SIG-M5 treated with dmso at 0.1 percent for 504 hours (cell line): ENCODE measurements at regions not wholly inside any gene's neighbourhood (a gene's known extent, or its start where the extent isn't known, plus 50 kb on each side); places are given as distances from the start of the nearest gene placed in this dataset.
"Not testable (repeated sequence)": the region's sequence is repeated elsewhere in the genome, so short reads cannot be mapped to it uniquely, and the experiment has no call there.

ENCODE experiments used
- DNase-seq: peaks from one replicate; lab custom pipeline; 2025; ENCODE audit not compliant: unreplicated experiment; lab: John Stamatoyannopoulos, UW

DNA sequence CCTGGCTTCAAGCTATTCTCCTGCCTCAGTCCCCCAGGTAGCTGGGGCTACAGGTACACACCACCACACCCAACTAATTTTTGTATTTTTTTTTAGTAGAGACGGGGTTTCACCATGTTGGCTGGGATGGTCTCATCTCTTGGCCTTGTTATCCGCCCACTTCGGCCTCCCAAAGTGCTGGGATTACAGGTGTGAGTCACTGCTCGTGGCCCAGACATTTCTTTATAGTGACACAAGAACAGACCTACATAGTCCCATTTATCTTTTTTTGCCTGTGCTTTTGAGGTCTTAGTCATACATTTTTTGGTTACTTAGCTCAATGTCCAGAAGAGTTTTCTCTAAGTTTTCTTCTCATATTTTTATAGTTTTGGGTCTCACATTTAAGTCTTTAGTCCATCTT lies 247.4 kb downstream of the SYT10 start:
- DNase-seq, result no peak

DNA sequence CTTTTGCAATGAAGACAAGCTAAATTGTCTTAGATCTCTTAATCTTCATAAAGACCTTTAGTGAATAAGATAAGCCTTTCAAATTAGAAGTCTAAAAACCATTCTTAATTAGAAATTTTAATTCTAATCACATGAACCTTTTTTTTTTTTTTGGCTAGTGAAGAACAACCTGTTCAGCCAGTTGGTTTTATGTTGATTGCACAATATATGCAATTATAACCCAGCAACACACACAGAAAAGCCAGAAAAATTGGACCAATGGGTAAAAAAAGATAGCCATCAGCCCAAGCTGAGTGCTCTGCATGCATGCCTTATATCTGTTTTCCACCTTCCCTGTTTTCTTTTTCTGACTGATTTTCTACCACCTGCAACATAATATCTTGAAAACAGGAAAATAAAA lies 252.2 kb downstream of the SYT10 start:
- DNase-seq, result peak; percentile 12

DNA sequence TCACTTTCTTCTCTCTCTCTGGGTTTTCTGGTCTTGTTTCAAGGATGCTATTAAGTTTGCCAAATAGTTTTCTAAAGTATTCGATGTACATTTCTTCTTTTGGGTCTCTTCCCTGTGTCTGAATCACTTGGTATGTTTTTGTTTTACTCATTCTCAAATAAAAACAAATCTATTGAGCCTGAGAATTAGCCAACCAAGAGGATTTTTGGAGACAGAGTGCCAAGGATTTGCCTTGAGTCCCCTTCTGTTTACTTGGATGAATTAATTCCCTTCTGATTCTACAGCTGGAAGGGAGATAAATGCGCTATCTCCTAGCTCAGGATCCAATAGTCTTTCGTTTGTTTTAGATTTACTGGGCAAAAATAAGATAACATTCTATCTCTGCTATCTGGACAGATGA lies 255.5 kb downstream of the SYT10 start:
- no peak for DNase-seq

DNA sequence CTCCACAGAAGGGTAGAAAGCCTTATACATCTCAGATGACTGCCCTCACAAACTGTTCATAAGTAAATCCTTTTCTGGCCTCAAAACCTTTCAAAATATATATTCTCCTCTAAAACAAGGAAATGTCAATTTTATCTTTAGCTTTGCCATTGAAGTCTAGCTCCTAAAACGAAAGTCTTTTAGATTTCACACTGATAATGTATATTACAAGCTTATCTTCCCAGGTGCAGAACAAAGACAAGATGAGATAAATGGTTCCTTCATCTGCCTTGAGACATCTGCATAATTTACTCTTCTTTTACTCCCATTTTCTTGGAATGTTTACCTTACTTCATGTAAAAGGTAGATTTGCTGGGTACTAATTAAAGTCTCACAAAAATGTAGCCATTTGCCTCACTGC lies 257.1 kb downstream of the SYT10 start:
- no peak for DNase-seq

DNA sequence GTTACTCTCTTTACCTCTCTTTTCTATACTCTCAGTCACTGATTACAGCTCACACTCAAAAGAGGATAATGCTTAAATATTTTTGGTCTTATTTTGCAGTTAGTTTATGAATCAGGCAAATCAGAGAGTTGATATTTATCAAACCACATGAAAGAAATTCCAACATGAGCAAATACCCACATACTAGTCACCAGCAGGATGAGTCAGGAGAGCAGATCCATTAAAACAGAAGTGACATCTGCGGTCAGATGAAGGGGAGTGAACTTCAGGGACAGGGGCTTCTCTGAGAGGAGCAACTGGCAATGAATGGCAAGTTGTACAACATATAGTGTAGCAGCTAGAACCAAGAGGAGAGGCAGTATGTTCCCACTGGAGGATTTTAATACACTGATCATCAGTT lies 258.7 kb downstream of the SYT10 start:
- DNase-seq, result no peak

DNA sequence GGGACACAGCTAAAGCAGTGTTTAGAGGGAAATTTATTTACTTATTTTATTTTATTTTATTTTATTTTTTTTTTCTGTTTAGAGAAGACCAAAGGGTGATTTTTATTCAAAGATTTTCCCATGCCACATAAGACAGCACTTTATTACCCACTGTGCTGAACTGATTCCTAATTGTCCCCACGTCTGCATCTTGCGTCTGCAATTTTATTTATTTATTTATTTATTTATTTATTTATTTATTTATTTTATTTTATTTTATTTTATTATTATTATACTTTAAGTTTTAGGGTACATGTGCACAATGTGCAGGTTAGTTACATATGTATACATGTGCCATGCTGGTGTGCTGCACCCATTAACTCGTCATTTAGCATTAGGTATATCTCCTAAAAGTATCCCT lies 269.7 kb upstream of the PKP2 start:
- DNase-seq, result not testable (repeated sequence)

DNA sequence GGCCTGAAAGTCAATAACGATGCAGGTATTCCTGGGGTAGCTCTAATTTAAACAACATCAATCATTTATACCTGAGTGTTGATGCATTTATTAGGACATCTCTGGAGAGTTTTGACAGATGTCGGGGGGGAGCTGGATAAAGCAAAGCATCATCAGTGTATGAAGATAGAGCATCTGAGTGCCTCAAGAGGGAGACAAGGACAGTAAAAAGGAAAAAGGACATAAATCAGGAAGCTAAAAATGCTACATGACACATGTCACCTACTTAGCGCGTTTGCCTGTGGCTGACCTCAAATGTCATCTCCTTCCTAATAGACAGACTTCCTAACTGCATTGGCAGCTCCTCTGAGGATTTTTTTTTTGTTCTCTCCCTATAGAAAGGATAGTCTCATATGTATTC lies 259.5 kb upstream of the PKP2 start:
- no peak for DNase-seq

DNA sequence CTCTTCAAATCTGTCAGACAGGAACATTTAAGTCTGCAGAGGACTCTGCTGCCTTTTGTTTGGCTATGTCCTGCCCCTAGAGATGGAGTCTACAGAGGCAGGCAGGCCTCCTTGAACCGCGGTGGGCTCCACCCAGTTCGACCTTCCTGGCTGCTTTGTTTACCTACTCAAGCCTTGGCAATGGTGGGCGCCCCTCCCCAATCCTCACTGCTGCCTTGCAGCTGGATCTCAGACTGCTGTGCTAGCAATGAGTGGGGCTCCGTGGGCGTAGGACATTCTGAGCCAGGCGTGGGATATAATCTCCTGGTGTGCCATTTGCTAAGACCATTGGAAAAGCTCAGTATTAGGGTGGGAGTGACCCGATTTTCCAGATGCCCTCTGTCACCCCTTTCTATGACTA lies 250.7 kb upstream of the PKP2 start:
- DNase-seq, result not testable (repeated sequence)

DNA sequence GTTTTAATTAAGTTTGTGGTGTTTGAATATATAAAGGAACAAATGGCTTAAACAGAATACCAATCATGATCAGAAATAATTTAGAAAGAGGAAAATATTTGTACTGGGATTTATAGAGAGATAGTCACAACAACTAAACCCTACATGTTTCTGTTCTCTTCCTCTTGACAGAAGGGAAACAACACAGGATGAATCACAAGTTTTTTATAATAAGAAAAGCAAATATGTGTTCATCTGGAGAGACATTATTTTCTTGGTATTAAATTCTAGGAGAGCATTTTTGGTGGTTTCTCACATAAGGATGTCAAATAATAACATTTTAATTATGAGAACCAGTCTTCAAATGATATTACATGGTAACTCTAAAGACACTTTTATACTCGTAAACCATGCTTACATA lies 232.9 kb upstream of the PKP2 start:
- no peak for DNase-seq

DNA sequence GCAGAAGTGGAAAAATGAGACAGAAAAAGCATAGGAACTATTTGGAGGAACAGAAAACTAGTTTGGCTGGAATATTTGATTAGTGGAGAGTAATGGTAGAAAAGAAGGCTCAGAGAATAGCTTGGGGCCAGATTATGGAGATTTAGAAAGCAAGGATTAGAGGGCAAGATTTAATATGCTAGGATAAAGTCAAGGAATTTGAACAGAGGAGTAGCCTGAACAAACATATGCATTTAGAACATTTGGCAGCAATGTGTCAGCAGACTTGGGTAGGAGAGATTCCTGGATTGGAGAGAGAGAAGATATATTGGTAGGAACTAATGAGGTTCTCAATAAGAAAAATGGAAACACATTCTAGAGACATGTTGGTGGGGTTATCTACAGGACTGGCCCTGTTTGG lies 229.2 kb upstream of the PKP2 start:
- no peak for DNase-seq

DNA sequence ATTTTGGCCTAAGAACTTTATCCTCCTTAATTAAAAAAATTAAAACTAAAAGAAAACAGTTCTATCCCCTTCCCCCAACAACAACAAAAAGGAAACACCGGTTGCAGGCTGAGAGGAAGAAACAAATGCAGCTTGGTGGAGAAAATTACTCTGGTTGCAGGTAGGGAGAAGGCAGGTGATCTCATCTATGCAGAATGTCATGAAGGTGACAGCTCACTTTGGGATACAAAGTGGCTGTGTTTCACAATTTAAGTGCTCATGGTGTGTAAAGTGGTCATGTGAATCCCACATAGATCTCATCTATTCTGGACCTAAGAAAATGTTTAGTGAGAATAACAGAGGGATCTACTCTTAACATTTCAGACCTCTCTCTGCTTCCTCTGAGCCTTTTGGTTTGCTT lies 219.7 kb upstream of the PKP2 start:
- DNase-seq, result no peak

DNA sequence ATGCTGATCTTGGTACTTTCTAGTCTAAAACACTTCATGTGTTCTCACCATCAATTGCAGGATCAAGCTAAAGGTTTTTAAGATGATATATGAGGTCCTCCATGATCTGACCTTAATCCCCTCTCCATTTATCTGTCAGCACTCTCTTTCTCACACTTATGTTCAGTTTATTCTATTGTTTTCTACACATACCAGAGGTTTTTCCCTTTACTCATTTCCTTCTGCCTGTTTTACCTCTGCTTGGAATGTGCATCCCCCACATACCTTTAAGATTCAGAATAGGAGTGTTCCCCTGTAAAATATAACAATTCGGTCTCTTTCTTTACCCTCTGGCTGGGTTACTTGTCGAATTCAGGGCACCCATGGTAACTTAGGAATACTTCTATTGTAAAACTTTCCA lies 219.1 kb upstream of the PKP2 start:
- no peak for DNase-seq

DNA sequence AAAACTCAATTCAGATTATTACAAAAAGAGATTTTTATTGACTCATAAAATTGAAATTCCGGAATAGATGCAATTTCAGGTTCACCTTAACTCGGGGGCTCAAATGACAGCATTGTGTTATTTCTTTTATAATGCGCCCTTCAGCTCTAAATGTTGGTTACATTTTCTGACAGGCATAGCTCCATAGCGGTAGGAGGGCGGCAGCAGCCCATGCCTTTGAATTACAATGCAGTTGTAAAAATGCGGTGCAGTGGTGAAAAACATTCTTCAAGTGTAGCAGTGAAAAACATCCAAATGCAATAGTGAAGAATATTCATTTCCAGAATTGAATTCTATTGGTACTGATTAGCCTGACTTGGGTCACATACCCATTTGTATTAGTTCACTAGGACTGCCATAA lies 215.3 kb upstream of the PKP2 start:
- DNase-seq, result no peak

DNA sequence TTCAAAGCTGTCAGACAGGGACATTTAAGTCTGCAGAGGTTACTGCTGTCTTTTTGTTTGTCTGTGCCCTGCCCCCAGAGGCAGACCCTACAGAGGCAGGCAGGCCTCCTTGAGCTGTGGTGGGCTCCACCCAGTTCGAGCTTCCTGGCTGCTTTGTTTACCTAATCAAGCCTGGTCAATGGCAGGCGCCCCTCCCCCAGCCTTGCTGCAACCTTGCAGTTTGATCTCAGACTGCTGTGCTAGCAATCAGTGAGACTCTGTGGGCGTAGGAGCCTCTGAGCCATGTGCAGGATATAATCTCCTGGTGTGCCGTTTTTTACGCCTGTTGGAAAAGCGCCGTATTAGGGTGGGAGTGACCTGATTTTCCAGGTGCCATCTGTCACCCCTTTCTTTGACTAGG lies 211.2 kb upstream of the PKP2 start:
- DNase-seq, result not testable (repeated sequence)

DNA sequence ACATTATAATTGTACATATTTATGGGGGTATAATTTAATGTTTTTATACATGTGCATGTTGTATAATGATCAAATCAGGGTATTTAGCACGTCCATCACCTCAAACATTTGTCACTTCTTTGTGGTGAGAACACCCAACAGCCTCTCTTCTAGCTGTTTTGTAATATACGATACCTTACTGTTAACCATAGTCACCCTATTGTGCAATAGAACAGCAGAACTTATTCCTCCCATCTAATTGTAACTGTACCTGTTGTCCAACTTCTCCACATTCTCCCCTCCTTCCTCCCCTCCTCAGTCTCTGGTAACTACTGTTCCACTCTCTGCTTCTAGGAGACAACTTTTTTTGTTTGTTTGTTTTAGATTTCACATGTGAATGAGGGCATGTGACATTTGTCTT lies 197.0 kb upstream of the PKP2 start:
- peak; percentile 29 for DNase-seq

DNA sequence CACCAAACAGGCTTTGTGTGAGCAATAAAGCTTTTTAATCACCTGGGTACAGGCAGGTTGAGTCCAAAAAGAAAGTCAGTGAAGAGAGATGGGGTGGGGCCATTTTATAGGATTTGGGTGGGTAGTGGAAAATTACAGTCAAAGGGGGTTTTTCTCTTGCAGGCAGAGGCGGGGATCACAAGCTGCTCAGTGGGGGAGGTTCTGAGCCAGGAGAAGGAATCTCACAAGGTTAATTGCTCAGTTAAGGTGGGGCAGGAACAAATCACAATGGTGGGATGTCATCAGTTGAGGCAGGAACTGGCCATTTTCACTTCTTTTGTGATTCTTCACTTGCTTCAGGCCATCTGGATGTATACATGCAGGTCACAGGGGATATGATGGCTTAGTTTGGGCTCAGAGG lies 191.3 kb upstream of the PKP2 start:
- not testable (repeated sequence) for DNase-seq

DNA sequence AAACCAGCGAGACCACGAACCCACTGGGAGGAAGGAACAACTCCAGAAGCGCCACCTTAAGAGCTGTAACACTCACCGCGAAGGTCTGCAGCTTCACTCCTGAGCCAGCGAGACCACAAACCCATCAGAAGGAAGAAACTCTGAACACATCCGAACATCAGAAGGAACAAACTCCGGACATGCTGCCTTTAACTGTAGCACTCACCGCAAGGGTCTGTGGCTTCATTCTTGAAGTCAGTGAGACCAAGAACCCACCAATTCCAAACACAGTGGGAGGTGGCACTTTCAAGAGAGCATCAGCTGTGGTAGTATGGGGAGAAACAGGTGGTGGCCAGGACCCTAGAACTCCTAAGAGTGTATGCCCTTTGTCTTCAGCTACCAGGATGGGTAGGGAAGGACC lies 179.8 kb upstream of the PKP2 start:
- DNase-seq, result not testable (repeated sequence)

DNA sequence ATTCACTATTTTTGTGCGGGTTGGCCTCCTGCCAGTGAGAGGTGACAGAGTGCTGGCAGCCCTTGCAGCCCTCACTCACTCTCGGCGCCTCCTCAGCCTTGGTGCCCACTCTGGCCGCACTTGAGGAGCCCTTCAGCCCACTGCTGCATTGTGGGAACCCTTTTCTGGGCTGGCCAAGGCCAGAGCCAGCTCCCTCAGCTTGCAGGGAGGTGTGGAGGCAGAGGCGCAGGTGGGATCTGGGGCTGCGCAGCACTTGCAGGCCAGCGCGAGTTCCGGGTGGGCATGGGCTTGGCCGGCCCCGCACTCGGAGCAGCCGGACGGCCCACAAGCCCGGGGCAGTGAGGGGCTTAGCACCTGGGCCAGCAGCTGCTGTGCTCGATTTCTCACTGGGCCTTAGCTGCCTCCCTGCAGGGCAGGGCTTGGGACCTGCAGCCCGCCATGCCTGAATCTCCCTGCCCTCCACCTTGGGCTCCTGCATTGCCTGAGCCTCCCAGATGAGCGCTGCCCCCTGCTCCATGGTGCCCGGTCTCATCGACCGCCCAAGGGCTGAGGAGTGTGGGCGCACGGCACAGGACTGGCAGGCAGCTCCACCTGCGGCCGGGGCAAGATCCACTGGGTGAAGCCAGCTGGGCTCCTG lies 178.7 kb upstream of the PKP2 start:
- DNase-seq, result not testable (repeated sequence)

DNA sequence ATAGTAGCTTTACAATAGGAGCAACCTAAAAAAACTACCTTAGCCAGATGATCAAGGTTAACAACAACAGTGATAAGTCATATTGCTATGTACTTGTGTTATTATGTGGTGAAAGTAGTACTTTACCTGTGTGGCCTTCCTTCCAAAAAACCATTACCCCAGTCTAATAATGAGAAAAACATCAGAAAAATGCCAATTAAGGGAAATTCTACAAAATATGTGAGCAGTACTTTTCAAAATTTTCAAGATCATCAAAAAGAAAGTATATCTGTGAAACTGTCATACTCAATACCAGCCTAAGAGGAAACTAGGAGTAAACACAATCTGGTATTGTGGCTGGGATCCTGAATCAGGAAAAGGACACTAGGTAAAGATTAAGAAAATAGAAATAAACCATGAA lies 165.3 kb upstream of the PKP2 start:
- no peak for DNase-seq

DNA sequence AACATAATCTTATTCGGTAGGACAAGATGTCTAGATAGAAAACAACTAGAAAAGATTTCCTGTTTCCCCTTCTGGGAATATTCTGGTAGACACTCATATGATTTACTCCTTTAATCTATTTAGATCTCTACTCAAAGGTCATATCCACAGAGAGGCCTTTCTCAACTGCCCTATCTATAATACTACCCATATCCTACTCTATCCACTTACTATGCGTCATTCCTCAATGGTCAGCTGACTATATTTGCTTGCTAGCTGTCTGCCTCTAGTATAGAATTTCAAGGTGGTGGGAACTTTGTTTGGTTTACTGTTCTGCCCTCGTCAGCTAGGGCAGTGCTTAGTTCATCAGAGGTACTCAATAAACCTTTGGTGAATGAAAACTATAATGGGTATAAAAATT lies 157.8 kb upstream of the PKP2 start:
- no peak for DNase-seq

DNA sequence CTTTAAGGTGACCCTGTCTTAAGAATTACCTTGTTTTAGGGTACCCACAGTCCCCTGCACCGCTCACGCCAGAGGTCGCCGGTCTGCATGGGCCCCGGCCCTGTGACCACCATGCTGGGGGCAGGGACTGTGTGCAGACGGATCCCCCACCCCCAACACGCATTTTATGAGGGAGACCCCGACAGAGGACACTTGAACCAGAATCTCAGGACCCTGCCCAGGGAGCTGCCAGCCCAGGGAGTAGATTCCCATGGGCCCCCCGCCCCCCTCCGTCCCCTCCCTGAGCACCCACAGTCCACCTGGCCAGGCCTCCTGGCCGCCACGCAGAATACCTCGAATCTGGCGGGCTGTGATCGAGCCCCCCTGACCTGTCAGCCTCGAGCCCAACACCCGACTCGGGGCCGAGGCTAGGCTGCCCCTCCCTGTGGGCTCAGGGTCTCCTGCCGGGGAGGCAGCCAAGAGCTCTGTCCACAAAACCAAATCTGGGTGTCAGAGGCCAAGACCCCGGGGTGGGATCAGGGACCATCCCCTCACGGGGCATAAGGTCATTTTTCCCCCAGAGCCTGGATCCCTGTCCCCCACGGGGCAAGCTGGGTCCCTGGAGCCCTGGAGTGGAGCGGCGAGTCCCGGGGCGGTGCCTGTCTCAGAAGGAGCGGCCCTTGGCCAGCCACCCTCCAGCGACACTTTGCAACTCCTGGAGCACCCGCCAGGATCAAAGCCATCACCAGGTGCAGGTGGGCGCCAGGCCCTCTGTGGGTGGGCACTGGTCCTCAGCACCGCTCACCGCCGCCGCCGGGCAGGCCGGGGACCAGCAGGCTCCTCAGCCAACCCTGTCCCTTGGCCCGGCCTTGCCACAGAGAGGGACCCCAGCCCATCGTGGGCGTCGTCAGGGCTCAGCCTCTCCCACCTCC lies 155.8 kb upstream of the PKP2 start:
- no peak for DNase-seq

DNA sequence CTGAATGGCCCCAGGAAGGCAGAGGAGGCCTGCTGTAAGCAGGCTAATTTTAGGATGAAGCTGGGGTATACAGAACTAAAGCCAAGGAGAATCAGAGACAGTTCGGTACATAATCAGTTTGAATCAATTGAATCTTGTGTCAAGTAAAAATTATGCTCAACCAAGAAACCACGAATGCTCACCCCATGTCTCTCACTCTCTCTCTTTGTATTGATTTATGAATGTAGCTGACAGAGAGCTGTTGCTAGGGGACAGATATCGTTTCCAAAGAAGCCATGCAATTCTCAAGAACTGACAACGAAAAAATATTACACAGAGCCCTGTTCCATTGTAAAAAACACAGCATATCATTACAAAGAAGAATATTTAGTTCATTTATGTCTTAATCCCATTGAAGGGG lies 151.1 kb upstream of the PKP2 start:
- no peak for DNase-seq

DNA sequence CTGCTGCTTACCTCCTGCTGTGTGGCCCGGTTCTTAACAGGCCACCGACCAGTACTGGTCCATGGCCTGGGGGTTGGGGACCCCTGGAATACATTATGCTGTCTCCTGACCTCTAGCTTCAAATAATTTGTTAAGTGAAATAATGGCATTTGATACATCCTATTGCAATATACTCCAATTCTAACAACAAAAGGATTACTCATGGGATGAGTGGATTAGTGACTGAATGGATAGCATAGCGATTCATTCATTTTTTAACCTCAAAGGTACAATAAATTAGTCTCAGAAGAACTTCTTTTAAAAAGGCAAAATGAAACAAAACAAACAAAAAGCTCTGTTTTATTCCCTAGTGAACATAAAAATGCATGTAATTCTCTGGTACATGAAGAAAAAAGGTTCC lies 147.9 kb upstream of the PKP2 start:
- no peak for DNase-seq
